GM19324 (cell line): ENCODE measurements at regions not wholly inside any gene's neighbourhood (a gene's known extent, or its start where the extent isn't known, plus 50 kb on each side); places are given as distances from the start of the nearest gene placed in this dataset.
A peak's percentile ranks its signal among the peaks of the same experiment; 100 is the strongest.

Source experiments
- ATAC-seq: cut with Tn5 transposase; IDR thresholded peaks from one replicate; pipeline ENCODE4 v1.9.1; 2021; ENCODE audit warnings: mild to moderate bottlenecking, moderate library complexity; ENCODE audit not compliant: unreplicated experiment, low FRiP score

GRCh38 chr5:96287136-96287535, 145.9 kb downstream of the PCSK1 start:
- ATAC-seq = no peak

GRCh38 chr5:96285823-96286222, 147.2 kb downstream of the PCSK1 start:
- ATAC-seq = no peak

GRCh38 chr5:96284727-96285389, 148.2 kb downstream of the PCSK1 start:
- ATAC-seq = no peak

GRCh38 chr5:96283589-96283988, 149.5 kb downstream of the PCSK1 start:
- no peak for ATAC-seq

GRCh38 chr5:96282020-96282419, 151.0 kb downstream of the PCSK1 start:
- ATAC-seq = no peak

GRCh38 chr5:96280946-96281393, 152.1 kb downstream of the PCSK1 start:
- no peak for ATAC-seq

- no peak for ATAC-seq
These were observed 153.1 kb downstream of the PCSK1 start for GRCh38 chr5:96279801-96280542.

GRCh38 chr5:96278981-96279380, 154.1 kb downstream of the PCSK1 start:
- no peak for ATAC-seq

- no peak for ATAC-seq
These were observed 158.0 kb downstream of the PCSK1 start for GRCh38 chr5:96275051-96275450.

GRCh38 chr5:96265487-96265886, 167.6 kb downstream of the PCSK1 start:
- ATAC-seq = no peak

- ATAC-seq = no peak
These were observed 169.0 kb downstream of the PCSK1 start for GRCh38 chr5:96264047-96264446.

- no peak for ATAC-seq
These were observed 170.9 kb downstream of the PCSK1 start for GRCh38 chr5:96262105-96262504.

- no peak for ATAC-seq
These were observed 173.0 kb downstream of the PCSK1 start for GRCh38 chr5:96260009-96260408.

- peak; percentile 41 for ATAC-seq
These were observed 173.8 kb downstream of the PCSK1 start for GRCh38 chr5:96259151-96259772.

GRCh38 chr5:96258692-96259091, 174.4 kb downstream of the PCSK1 start:
- no peak for ATAC-seq

- no peak for ATAC-seq
These were observed 175.1 kb downstream of the PCSK1 start for GRCh38 chr5:96257904-96258303.

- ATAC-seq = no peak
These were observed 176.1 kb downstream of the PCSK1 start for GRCh38 chr5:96256795-96257470.

- ATAC-seq = no peak
These were observed 177.9 kb downstream of the PCSK1 start for GRCh38 chr5:96254980-96255691.

- no peak for ATAC-seq
These were observed 179.9 kb downstream of the PCSK1 start for GRCh38 chr5:96253140-96253539.

GRCh38 chr5:96252596-96252995, 180.5 kb downstream of the PCSK1 start:
- ATAC-seq = no peak
